GM20431 (cell line): ENCODE measurements at regions not wholly inside any gene's neighbourhood (a gene's known extent, or its start where the extent isn't known, plus 50 kb on each side); places are given as distances from the start of the nearest gene placed in this dataset.

ENCODE experiments used
- in situ Hi-C: fragments of 300-500 bp; cut with MseI, MboI; formaldehyde crosslinking; loops from one replicate; pipeline ENCODE4 v1.15.0; 2020; ENCODE audit warnings: low sequenced_read_pairs; ENCODE audit not compliant: unreplicated experiment

DNA sequence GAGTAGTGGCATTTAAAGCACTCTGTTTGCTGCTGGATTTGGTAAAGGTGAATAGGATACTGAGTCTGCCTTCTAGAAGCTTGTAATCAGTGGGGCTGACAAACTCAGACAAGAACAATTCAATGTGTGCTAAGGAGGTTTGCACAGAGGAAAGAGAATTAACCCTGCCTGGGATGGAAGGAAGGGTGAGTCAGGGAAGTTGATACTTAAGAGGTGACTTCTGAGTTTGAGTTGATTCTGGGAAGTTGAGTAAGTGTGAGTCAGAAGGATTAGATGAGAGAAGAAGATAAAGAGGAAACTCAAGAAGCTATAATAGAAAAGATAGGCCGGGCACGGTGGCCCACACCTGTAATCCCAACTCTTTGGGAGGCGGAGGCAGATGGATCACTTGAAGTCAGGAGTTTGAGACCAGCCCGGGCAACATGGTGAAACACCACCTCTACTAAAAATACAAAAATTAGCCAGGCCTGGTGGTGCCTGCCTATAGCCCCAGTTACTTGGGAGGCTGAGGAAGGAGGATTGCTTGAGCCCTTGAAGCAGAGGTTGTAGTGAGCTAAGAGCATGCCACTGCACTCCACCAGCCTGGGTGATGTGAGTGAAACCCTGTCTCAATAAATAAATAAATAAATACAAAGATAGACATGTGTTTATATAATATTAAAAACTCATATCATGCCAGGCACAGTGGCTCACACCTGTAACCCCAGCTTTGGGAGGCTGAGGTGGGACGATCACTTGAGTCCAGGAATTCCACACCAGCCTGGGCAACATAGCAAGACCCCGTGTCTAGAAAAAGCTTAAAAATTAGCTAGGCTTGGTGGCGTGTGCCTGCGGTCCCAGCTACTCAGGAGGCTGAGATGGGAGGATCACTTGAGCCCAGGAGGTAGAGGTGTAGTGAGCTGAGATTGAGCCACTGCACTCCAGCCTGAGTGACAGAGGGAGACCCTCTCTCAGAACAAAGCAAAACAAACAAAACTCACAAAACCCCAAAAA is 126.8 kb upstream of the CPM start:
- in situ Hi-C loops, result no loop called here

DNA sequence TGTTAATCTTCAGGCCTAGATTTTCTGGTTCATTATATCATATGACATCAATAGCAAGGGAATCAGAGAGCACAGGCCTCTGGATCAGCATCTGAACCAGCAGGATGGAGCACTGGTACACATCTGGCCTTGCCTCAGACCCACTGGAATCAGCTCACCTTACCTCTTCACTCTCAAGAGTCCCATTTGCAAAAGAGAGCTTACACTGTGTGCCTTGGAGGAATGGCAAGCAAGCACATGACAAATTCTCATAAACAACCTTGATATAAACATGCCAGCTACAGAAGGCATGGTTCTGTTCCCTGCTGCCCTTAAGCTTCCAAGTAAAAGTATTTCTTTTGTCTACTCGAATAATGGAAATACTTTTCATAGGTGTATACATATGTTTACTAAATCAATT is 128.6 kb upstream of the CPM start:
- in situ Hi-C loops, result no loop called here

DNA sequence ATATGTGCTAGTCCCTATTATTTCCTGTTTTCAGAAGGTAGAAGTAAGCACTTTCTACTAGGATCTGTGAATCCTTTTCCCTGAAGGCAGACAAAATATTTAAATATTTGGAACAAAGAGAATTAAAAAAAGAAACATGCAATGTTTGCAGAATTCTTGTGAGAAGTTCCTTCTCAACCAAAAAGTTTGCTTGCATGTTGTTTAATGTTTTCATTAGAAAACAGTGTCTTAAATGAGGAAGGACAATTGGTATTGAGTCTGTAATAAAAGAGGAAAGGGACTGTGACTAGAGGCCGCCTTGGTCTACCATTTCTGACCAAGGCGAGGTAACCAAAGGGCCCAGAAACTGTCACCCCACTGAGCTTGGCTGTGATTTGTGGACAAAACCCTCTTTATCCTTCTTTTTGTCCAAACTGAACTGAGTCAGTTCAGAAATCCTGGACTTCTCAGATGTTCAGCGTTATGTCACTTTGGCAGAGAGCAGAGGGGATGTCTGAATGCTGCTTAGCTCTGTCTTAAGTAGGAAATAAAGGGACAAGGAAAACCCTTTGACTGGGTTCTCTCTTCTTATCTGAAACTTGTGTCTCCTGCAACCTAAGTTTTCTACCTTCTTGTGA is 129.8 kb upstream of the CPM start:
- in situ Hi-C loops, result no loop called here

DNA sequence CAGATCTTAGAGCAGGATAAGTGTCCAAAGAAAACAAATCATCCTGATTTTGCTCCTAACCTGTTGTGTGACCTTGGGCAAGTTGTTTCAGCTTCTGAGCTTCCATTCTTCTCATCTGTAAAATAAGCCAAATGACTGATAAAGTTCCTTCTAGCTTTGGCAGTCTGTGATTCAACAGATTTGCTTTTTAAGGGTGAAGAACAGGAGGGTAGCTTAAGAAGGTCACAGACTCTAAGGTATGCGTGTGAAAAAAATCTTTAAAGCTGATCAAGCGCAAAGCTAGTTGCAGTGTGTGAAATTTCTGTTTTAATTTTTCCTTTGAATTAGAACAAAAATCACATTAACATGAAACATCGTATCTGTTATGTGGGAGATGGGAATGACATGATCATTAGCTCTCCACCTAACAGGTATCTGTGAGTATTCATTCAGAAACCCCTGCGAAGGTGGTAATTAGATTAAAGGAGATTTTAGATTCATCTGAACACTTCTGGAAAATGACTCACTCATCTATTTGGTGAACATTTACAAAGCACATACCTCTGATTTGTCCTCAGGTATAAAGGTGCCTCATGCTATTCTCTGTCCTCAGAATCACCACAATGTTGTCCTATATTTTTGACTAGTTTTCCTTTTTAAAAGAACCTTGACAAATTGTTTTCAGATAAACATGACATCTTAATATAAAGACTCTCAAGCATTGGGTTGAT is 131.9 kb upstream of the CPM start:
- in situ Hi-C loops, result no loop called here

DNA sequence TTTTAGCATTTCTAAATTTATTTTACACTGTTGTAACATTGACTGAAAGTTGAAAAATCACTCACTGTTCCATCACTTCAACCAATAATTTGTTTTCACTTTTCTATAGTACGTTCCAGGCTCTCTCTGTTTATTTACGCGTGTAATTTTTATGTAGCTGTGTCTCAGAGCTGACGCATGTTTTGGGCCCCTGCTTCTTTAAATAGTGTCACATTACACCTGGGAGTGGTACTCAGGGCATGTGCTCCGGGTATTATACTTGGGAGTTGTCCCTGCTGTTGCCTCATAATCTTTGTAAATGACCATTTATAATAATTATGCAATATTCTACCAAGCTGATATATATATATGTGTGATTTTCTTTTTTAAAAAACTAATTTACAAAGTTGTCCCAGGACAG is 132.8 kb upstream of the CPM start:
- in situ Hi-C loops, result no loop called here

DNA sequence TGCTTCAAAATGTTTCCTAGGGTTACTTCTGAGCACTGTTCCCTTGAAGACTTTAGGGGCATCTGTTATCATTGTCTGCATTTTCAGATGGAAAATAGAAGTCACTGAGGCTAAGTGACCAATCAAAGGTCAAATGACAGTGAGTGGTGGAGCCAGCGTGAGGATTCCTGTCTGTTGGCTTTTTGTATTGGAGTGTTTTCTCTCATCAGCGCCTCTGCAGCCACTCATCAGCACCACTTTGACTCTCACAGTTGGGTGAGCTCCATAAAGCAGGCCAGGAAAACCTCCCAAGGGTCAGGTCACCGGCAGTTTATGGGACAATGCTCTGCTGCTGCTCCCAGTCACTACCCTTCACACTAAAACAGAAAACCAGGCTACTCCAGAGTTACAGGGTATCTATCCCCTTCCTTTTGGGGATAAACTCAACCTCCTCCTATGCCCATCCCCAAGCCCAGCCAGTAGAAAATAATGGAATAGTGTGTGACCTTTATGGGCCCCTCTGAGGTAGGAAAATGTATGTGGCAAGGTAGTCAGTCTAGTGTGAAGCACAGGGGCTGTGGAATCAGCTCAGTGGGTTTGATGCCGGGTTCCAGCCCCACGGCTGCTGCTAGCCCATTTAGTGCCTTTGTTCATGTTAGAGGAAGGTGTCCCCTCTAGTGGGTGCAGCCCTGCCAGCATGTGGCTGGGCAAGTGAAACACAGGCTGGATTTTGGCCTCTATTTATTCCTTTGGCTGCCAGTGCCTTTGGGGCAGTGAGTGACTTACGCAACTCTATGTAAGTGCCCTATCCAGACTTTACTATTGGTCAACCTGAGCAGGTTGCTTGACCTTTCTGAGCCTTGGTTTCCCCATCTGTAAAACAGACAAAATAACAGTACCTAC is 133.8 kb upstream of the CPM start:
- in situ Hi-C loops, result no loop called here

DNA sequence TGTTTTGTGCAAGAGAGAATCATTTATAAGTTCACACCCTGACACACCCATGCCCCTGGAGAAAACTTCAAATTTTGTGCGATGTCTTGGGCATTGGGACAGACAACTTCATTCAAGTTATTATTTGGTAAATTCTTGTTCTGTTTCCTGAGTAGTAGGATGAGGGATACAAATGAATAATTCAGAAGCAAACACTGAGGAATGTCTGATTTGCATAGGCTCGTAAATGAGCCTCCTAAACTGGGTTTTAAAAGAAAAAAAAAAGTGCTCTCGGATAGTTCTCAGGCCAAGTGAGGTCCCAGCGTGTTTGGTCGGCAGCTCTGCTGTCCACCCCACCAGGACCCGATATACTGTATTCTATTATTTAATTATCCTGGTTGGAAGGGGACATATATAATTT is 134.7 kb upstream of the CPM start:
- in situ Hi-C loops, result no loop called here

DNA sequence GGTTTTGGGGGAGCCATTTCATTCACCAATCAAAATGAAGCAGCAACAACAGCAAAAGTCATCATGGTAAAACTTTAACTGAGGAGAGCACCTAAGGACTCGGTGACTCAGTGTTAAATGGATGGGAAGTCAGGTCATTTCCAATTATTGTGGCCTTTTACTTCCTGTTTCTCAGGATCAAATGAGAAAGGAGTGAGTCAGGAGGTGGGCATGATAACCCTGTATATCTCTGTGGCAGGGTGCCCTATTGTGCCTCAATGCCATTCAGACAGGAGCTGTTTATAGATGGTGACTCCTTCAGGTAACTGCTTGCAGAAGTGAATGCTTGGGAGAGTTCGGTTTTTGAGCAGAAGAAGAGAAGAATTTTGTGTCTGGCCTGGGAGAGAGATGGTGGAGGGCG is 135.5 kb upstream of the CPM start:
- in situ Hi-C loops, result no loop called here

DNA sequence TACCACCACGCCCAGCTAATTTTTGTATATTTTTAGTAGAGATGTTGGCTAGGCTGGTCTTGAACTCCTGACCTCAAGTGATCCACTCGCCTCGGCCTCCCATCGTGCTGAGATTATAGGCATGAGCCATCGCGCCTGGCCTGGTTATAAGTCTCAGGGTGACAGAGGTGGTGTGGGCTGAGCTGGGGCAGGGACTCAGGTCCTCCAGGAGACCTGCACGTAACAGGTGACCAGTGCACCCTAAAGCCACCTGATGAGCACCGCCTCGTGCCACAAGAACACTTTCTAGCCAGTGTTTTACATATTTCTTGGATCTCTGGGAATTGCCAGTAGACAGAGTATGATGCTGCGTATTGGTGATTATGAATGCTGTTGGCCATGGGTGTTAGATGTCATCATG is 136.5 kb upstream of the CPM start:
- in situ Hi-C loops, result no loop called here

DNA sequence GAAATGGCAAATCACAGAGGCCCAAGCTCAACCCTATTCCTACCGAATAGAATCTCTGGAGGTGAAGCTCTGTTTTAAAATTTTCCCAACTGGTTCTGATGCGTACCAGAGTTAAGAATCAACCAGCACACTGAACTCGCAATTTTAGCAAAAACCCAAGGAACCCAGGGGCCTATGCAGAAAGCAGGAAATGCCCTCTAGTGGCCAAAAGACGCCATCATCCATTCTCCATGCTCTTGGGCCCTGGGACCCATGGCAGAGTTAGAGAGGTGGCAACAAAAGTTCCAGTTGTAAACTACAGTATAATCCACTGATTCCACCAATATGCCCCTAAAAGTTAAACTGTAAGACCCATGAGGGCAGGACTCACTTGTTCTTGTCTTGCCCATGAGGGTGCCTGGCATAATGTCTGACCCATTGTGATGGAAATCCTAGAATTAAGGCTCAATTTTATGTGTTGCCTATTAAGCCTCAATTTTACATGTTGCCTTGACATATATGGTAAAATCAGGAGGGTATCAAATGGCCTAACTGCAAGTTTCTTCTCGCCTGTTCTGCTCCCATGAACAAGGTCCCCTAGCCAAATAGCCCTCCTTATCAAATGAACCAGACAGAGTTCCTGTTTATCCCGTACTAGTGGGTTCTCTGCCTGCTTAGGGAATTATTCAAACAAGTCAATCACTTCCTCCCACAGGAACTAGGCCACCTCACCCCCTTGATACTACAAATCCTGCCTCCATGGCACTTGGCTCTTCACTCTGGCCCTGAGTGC is 137.5 kb upstream of the CPM start:
- in situ Hi-C loops, result loop anchor here (10.0 kb wide), 1 partner anchor 206 kb away; no protein-coding TSS in a partner anchor

DNA sequence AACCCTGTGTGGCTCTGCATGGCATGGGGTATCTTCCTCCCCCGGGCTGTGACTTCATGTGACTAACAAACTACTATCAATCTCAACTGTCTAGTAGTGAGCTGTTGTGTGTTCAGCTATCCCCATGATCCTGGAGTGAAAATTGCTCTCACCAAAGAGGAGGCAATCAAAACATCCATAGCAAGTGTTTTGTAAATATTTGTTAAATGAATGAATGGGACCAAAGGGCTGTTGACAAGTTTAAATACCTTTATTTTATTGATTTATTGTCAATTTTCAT is 138.1 kb upstream of the CPM start:
- in situ Hi-C loops, result loop anchor here (10.0 kb wide), 1 partner anchor 206 kb away; no protein-coding TSS in a partner anchor

DNA sequence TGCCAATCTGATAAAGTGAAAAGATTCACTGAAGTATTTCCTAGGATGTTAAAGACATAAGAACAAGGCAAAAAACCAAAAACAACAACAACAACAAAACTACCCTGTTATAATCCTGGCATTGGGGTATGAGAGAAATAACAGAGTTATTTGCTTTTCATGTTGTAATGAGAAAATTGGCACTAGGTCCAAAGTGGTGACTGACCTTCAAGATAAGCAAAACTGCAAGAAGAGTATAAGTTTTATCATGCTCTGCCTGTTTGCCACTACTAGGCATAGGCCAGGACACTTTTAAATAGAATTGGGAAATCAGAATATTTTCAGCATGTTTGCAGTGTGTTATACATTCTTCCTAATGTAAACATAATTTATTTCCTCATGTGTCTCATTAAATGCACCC is 140.1 kb upstream of the CPM start:
- in situ Hi-C loops, result loop anchor here (10.0 kb wide), 1 partner anchor 208 kb away; no protein-coding TSS in a partner anchor

DNA sequence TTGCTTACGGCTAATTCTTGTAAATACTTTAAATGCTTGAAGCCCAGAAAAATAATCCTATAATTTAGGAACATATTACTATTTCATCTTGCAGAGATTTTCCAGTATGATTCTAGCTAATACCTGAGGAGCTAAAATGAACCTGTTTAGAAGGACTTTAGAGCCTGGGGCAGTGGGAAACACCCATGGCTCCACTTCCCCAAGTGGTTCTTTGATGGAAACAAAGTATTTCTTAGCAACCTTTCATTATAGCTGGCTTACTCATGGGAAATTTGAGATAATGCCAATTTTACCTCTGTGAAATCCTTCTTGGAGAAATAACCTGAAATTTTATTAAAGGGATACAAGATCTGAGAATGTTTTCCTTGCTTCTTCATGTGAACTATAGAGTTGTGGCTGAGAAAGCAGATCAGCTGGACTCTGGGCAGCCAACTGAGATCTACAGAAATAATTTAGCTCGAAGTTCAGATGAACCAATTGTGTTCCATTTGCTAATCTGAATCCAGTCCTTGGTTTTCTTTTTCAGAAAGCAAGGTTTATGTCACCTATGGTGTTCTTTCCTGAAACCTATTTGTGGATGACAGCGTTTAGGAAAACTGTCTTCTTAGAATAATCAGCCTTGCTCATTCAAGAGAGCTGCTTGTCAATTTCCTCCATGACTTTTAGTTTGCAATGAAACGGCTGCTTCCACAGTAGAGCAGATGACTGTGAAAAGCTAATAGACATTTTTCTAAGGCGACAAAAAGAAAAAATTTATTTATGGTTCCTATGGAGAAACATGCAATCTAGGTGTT is 141.8 kb upstream of the CPM start:
- in situ Hi-C loops, result loop anchor here (10.0 kb wide), 1 partner anchor 210 kb away; no protein-coding TSS in a partner anchor

DNA sequence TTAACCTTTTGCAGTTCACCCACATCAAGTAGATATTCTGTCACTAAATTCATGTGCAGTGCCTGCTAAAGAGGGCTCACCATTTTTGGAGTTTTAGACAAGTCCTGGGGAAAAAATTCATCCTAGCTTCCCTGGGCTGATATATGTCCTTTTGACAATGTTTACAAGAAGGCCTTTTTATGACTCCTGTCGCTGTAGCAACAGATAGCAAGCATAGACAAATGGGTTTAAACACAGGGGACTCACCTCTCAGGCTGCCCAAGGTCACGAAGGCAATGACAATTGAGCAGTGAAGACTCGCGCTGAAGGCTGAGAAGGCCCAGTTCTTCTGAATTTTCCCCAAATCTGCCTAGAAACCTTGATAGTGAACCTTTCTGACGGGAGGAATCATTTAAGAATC is 150.7 kb upstream of the CPM start:
- in situ Hi-C loops, result no loop called here

DNA sequence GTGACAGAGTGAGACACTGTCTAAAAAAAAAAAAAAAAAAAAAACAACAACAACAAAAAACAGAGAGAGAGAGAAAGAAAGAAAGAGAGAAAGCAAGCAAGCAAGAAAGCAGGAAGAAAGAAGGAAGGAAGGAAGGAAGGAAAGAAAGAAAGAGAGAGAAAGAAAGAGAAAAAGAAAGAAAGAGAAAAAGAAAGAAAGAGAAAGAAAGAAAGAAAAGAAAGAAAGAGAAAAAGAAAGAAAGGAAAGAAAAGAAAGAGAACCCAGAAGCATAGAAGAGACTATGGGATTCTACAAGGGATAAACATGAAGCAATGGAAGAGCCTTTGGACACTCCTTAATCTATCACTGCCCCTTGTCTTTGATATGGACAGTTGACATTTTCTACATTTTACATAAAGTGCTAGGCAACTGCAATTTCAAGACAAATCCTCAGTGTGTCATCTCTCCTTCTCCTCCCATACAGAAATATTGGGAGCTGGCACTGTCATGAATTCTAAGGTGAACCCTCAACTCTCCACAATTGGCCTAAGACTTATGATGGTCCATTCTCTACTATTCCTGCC is 151.9 kb upstream of the CPM start:
- in situ Hi-C loops, result no loop called here

DNA sequence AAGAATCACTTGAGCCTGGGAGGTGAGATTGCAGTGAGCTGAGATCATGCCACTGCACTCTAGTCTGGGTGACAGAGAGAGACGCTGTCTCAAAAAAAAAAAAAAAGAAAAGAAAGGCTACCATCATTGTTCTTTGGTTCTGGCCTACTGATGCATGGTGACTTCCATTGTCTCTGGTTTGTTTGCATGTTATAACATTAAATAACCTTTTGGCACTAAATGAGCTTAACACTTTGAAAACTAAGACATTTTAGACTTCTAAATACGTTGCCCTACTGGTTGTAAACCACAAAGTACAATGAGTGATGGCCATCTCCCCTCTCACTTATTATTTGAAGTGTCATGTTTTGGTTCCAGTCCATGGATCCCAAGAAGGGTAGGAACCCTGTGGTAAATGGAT is 152.9 kb upstream of the CPM start:
- in situ Hi-C loops, result no loop called here

DNA sequence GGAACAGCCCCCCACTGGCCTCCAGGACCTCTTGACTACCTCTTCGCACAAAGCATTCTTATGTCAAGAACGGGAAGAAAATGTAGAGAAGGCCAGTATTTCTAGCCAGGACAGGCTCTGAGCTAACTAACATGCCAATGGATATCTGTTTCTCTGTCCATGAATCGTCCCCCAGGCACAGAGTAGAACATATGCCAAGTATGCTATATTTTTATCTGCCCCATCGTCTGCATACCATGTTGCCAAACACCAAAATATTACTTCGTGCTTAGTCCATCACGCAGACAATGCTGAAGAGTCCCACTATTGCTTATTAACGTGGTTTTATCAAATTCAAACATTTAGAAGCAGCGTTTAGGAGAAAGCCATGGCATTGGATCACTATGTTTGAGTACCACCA is 151.4 kb upstream of the CPSF6 start:
- in situ Hi-C loops, result no loop called here

DNA sequence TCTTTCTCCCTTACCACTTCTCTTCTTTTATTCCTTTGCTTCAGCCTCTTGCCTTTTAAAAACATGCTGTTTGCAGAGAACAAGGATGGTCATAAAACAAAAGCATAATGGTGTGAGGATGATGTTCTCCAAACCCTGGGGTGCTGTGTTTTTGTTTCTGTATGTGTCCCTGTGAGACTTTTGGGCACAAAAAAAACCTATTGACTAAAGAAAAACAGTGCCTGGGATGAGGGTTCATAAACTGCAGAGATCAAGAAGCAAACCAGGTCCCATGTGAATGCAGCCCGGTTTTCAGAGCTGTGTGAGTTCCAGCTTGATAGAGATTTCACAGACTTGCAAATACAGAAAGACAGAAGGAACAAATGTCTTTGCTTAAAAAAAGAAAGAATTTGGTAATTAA is 148.6 kb upstream of the CPSF6 start:
- in situ Hi-C loops, result no loop called here
